C4-2B (cell line): ENCODE measurements at regions not wholly inside any gene's neighbourhood (a gene's known extent, or its start where the extent isn't known, plus 50 kb on each side); places are given as distances from the start of the nearest gene placed in this dataset.

Experiments
- H3K27ac ChIP-seq: fragments of 450-650 bp; 2 replicates; pipeline ENCODE4 v1.5.1; 2017
- ZFX ChIP-seq: fragments of 450-650 bp; IDR thresholded peaks from 2 replicates; pipeline ENCODE4 v1.6.1; 2017
- TF ChIP-seq, protein P1 (sequence below): fragments of 450-650 bp; conservative IDR thresholded peaks from 2 replicates; pipeline ENCODE4 v1.5.1; 2017; ENCODE audit warnings: mild to moderate bottlenecking

DNA sequence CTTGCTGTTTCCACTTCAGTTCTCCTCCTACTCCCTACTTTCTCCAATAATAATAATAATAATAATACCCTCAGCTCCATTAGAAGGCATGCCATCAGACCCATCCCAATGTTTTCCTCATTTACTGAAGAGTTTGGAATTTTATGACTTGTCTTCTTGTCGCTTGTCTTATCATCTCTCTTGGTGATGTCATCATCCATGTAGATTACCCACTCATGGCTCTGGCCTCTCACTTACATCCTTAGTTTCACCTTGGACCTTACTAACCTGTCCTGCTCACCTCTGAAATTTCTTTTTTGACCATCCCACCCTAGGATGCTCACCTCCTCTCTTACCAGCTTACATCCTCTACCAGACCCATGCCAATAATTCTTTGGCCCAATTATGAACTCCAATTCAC, 329.3 kb downstream of the ACTL7B start:
- no peak for TF ChIP-seq ZFX
- TF ChIP-seq, protein P1, sequence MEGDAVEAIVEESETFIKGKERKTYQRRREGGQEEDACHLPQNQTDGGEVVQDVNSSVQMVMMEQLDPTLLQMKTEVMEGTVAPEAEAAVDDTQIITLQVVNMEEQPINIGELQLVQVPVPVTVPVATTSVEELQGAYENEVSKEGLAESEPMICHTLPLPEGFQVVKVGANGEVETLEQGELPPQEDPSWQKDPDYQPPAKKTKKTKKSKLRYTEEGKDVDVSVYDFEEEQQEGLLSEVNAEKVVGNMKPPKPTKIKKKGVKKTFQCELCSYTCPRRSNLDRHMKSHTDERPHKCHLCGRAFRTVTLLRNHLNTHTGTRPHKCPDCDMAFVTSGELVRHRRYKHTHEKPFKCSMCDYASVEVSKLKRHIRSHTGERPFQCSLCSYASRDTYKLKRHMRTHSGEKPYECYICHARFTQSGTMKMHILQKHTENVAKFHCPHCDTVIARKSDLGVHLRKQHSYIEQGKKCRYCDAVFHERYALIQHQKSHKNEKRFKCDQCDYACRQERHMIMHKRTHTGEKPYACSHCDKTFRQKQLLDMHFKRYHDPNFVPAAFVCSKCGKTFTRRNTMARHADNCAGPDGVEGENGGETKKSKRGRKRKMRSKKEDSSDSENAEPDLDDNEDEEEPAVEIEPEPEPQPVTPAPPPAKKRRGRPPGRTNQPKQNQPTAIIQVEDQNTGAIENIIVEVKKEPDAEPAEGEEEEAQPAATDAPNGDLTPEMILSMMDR = no peak
- H3K27ac ChIP-seq = no peak overlapping the region

DNA sequence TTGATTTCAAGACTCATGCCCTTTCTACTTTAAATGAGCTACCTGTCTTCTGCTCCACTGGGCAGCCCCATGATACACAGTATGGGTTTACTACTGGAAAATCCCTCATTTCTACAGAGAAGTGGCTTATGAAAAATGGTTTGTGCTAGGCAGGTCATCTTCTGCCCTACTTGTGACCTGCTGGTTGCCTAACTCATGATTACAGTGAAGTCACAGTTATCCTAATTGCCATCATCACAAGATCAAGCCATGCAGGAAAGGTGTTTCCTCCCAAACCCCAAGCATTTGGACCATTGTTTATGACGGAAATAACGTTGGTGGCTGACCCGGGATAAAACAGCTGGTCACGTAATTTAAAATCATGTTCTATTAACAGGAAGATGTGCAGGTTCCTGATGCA, 330.6 kb downstream of the ACTL7B start:
- no peak for TF ChIP-seq ZFX
- TF ChIP-seq, protein P1 = no peak
- H3K27ac ChIP-seq = no peak overlapping the region

DNA sequence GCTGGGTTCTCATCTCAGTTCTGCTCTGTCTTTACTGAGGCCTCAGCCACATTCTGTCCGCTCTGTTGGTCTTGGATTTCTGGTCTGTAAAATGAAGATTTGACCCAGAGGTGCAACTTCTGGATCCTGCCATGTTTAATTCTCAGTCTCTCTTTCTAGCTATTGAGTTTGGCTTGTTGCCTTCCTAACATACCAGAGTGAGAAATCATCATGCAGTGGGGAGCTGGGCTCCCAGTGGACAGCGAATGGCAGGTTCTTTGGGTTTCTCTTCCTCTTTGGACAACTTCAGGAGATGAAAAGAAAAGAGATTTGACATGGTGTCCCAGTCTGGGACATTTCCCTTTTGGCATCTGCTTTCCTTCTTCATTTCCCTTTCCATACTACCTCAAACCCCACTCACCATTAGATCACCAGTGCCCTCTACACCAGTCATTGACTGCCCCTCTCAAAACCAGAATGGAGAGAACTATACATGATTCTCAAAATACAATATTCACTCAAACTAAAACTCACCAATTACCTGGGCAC, 334.7 kb downstream of the ACTL7B start:
- TF ChIP-seq ZFX = no peak
- TF ChIP-seq, protein P1 = no peak
- H3K27ac ChIP-seq = no peak overlapping the region

DNA sequence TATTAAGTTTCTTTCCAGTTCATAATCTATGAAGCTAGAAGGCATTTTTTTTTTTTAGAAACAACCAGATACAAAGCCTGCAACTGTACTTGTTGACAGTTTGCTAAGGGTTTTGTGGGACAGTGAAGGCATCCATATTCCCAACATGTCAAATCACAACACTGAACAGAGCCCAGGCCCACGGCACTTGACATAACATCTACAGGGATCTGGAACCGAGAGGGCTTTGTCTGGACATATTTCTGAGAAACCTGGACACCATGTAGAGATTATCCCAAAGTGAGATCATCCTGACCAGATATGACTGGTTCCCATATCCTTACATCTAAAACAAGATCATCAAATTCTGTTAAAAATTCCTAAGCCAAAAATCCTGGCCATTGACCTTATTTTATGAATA, 336.3 kb downstream of the ACTL7B start:
- TF ChIP-seq, protein P1 = no peak
- no peak for TF ChIP-seq ZFX
- H3K27ac ChIP-seq = no peak overlapping the region

DNA sequence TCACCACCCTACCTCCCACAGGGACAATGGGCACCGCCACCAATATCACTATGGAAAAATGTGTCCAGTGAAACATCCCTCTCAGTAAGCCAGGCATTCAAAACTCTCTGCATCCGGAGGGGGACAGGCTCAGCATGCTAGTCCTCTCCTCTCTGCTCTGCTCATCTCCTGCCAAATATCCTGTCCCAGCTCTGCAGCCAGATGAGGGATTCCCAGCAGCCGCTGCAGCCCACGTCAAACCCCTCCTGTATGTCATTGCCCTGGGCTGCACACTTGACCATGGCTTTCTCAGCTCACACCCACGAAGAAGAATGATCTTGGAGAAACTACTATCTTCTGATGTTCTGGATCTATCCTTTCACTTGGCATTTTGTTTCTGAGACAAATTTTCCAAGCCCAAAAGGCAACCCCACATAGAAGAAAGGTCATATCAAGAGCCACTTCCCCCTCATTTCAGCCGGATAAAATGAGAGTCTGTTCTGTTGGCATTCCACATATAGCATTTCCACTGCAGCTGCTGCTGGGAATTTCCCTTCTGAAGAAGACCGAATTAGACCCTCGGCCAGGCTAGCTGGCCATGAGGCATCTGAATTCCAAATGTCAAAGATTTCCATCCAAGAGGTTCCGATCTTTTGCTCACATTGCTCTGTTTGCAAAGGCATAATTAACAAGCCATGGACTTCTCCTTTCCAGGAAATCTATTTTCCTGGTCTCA, 338.0 kb downstream of the ACTL7B start:
- no peak overlapping the region for H3K27ac ChIP-seq
- TF ChIP-seq, protein P1 = no peak
- no peak for TF ChIP-seq ZFX

DNA sequence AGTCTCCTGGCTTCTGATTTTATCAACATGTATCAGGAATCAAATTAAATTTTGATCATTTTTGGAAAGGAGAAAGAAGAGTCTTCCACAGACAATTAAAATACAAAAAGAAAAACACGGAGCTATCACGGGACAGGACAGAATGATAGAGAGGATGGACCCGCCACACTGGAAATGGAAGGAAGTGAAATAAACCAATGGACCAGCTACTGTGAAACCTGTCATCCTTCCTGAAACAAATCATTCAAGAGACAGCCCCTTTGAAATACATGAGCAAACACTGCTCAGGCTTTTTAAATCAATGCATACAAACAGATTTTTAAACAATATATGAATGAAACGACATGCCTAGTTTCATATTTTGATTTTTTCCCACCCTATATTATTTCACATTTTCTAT, 339.4 kb downstream of the ACTL7B start:
- TF ChIP-seq ZFX = no peak
- TF ChIP-seq, protein P1 = no peak
- no peak overlapping the region for H3K27ac ChIP-seq

DNA sequence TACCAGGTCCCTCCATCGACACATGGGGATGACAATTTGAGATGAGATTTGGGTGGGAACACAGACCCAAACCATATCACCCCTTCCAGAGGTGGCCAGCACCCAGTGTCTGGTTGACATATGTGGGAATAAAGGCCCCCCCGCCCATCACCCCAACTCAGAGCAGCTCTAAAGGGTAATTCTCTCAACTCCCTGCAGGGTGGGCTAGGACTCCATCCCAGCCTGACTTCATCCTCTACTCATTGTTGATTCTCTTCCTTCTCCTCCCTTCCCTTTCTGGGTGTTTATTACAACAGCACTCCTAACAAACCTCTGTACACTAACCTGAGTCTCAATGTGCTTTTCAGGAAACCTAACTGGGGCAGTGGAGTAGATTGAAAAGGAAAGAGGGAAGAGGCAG, 339.9 kb downstream of the ACTL7B start:
- no peak overlapping the region for H3K27ac ChIP-seq
- no peak for TF ChIP-seq ZFX
- TF ChIP-seq, protein P1 = no peak
